Right forelimb (tissue), 1 donor: ENCODE measurements at regions not wholly inside any gene's neighbourhood (a gene's known extent, or its start where the extent isn't known, plus 50 kb on each side); places are given as distances from the start of the nearest gene placed in this dataset.
"Not testable (repeated sequence)": the region's sequence is repeated elsewhere in the genome, so short reads cannot be mapped to it uniquely, and the experiment has no call there.

ENCODE experiments used
- DNase-seq: peaks from one replicate; pipeline ENCODE4 v3.0.0-alpha.2; 2018

GRCh38 chr5:56685503-56686217, 129.7 kb upstream of the MAP3K1 start:
- no peak for DNase-seq

GRCh38 chr5:56684159-56684558, 131.2 kb upstream of the MAP3K1 start:
- DNase-seq = no peak

DNA sequence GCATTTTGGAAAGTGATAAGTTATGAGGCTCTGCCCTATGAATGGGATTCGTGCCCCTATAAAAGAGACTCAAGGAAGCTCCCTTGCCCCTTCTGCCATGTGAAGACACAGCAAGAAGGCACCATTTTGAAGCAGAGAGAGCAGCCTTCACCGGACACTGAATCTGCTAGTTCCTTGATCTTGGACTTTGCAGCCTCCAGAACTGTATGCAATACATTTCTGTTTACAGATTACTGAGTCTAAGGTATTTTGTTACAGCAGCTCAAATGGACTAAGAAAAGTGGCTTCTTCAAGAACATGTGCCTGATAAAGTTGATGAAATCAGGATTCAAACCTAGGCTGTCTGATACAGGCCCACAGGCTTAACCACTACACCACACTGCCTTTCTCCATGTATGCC, 131.6 kb upstream of the MAP3K1 start:
- no peak for DNase-seq

- no peak for DNase-seq
These were observed 132.1 kb upstream of the MAP3K1 start for GRCh38 chr5:56683281-56683680.

GRCh38 chr5:56681346-56681745, 134.0 kb upstream of the MAP3K1 start:
- DNase-seq = no peak

- DNase-seq = no peak
These were observed 134.6 kb upstream of the MAP3K1 start for GRCh38 chr5:56680731-56681130.

GRCh38 chr5:56677690-56678305, 137.6 kb upstream of the MAP3K1 start:
- no peak for DNase-seq

DNA sequence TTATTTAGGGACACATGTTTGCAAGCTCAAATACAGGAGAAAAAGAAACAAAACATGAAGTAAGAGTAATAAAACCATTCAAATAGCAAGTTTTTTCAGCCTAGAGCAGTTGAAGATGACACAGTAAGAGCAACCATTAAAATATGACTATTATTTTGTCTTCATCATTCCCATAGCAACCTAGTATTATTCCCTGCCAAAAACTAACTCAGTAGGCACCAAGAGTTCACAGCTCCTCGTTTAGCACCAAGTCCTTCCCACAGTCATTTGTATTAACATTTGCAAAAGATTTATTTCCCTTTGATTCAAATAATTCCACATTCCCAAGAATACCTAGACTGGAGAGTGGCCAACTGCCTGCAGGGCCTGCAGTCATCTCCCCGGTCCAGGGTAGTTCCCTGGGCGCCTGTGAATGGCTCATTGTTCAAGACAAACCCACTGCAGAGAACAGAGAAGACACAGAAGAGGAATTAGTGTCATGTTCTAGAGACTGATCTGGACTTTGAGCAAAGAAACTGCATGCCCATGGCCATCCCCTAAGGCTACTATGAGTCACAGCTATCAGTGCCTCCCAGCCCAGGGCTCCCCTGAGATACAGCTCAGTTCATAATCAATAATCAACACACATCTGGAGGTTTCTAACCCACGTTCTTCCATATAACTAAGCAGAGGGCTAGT, 139.1 kb upstream of the MAP3K1 start:
- no peak for DNase-seq

- no peak for DNase-seq
These were observed 140.9 kb upstream of the MAP3K1 start for GRCh38 chr5:56674441-56674840.

GRCh38 chr5:56673171-56673570, 142.2 kb upstream of the MAP3K1 start:
- DNase-seq = no peak

DNA sequence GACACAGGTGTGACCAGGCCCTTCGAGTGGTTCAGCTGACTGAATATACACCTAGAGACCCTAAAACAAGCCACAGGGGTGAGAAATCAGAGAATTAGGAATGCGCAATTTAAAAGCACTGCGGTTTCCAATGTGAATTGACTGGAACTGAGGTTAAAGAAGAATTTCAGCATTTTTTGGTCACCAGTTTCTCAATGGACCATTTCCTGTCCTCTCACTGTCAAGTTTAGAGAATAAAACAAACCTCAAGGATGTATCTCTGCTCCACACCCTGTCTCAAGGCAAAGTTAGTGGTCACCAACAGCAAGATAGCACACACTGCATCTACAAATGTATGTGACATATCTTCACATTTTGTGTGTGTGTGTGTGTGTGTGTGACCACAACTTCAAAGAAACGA, 143.8 kb upstream of the MAP3K1 start:
- DNase-seq = no peak

DNA sequence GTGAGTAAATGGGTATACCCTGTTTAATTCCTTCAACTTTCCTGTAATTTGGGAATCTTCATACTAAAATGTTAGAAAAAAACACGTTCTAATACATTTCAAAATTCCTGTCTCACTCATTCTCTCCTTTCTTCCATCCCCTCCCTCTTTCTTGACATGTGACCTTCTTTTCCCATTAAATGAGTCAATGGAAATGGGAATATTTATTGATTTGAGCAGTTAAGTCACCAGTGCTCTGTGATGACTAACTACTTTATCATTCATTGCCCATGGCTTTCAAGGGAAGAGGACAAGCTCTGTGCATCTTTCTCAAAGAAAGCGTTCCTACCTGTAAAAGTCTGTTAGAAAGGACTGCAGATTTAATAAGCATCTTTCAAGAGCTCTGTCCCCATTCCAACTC, 144.4 kb upstream of the MAP3K1 start:
- no peak for DNase-seq

DNA sequence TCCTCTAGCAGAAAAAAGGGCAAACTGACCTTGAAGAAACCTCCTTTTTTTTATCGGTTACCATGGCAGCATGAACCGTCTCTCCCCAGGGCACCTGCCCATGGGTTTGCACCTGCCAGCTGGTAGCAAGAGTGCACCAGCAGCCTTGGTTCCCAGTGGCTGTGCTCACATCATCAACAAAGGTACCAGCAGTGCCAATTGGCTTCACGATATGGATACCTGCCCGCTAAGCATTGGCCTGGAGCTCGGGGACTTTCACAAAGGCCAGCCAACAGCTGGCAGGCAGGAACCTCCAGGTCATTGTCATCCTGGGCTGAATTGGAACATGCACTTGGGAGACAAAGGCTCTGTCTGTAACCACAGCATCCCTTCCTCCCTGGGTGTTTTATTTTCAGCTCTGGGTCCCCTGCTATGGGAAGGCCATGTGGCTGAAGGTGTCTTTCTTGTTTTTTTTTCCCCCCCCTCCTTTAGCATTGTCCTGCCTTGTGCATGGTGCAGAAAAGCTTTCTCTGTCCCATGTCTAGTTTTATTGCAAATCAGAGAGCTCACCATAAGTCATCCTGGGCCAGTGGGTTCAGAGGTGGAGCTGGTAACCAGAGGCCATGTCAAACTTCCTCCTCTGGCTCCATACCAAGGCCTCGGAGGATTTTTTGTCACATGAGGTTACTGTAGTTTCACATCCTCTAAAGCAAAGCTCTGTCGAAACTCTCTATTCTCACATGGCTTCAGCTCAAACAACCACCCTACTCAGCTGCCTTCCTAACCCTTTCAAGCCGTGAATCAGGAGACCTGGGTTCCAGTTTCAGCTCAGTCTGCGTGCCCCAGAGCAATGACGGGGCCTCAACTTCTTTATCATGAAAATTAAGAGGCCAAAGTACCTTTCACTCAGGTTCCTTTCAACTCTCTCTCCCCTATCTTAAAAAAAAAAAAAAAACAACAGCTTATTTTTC, 145.5 kb upstream of the MAP3K1 start:
- no peak for DNase-seq

GRCh38 chr5:56668996-56669395, 146.4 kb upstream of the MAP3K1 start:
- DNase-seq = no peak

DNA sequence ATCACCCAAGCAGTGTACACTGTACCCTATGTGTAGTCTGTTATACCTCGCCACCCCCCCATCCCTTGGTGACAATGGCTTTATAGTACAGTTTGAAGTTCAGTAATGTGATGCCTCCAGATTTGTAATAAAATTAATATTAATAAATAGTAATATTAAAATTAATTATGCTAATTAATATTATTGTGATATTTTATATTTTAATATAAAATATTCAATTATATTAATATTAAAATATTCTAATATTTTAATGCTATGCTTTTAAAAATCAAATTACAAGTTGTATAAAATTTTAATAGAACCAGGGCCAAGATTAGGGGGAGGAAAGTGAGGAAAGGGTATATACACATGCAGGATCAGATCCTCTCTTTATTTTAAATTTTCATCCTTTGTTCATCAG, 147.7 kb upstream of the MAP3K1 start:
- no peak for DNase-seq

DNA sequence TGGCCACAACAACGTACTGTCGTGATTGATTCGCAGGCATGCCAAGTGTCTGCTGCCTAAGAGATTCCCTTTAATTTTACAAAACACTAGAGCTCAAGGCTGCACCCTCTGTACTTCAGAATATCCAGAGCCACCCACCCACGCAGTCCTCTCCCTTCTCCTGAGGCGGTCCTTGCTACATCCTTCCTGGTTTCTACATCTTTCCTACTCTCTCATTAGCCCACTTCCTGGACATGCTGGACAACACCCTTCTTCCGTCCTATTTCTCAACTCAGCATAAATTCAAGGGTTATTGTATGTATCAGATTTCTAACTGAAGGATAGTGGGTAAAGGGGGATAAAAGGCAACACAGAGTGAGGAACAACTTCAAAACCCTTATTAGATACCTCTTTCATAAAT, 148.4 kb upstream of the MAP3K1 start:
- DNase-seq = no peak

DNA sequence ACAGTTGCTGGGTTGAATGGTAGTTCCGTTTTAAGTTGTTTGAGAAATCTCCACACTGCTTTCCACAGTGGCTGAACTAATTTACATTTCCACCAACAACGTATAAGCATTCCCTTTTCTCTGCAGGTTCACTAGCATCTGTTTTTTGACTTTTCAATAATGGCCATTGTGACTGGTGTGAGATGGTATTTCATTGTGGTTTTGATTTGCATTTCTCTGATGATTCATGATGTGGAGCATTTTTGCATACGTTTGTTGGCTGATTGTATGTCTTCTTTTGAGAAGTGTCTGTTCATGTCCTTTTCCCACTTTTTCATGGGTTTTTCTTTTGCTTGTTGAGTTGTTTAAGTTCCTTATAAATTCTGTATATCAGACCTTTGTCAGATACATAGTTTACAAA, 150.2 kb upstream of the MAP3K1 start:
- not testable (repeated sequence) for DNase-seq

DNA sequence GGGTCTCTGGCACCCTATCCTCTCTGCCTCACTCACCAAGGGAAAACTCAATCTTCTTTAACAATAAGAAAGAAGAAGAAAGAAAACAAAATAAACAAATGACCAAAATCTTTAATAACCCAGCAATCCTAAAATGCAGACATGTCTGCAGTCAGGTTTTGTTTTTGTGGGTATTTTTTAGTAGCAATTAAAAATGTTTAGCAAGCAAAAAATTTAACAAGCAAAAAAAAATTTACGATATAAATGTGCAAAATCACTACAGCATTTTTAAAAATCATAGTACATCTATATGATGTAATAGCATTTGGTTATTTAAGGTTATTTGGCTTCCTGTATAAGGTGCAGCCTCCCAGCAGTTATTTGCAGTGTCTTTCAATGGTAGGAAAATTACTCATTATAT, 151.3 kb upstream of the MAP3K1 start:
- DNase-seq = no peak

GRCh38 chr5:56663523-56663922, 151.8 kb upstream of the MAP3K1 start:
- no peak for DNase-seq

DNA sequence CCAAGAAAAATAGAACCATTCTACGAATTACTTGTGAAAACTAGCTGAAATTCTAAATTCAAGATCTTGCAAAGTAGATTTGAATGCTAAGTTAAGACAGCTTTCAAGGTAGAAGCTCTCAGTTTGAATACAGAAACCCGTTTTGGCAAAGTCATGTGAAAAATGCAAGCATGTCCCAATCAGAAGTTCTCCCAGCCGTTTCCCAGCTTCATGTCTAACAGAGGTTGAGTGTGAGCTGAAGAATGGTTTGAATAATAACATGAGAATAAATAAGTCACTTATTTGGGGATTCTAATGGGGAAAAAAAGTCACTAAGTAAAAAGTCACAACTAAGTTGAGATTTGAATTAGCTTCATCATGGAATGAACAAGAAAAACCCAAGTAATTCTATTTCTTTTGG, 152.5 kb upstream of the MAP3K1 start:
- no peak for DNase-seq

DNA sequence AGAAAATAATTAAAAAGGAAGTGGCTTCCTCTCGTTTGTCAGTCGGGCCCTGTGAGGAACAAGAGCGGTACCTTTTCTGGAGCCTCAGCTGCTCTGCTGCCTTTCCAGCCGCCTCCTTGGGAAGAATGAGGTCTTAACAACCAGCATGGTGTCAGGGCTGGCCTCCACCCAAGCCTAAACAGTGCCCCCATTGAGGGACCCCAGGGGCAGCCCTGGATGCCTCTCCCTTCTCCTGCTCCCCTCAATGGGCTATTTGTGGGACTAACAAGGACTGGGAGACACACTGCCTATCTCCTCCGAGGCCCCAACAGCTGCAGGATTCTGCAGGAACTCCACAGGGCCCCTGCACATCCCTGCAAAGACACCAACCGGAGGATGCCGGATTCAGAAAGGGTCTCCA, 155.4 kb upstream of the MAP3K1 start:
- no peak for DNase-seq

DNA sequence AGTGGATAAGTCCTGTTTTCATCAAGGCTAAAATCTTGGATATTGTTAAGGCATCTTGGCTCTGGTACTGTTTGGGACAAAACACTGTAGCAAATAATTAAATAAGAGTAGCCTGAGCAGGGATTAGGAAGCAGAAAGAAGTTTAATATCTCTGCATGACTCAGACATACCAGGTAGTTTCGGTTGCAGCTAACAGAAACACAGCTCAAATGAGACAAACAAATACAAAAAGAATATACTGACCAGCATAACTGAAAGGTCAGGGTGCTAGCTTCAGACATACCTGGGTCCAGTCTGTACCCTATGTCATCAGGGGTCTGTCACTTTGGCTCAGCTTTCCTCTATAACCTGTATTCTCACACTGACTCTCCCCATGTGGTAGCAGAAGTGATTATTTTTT, 156.4 kb upstream of the MAP3K1 start:
- DNase-seq = no peak
